PFSK-1 (cell line): ENCODE measurements at regions not wholly inside any gene's neighbourhood (a gene's known extent, or its start where the extent isn't known, plus 50 kb on each side); places are given as distances from the start of the nearest gene placed in this dataset.

ENCODE experiments used
- FOXP2 ChIP-seq: optimal IDR thresholded peaks from 2 replicates; pipeline ENCODE3; 2011; ENCODE audit warnings: borderline replicate concordance, control low read depth, inconsistent platforms; ENCODE audit not compliant: insufficient read depth; ENCODE audit errors: extremely low read length, extremely low read depth
- POLR2AphosphoS5 ChIP-seq: IDR thresholded peaks from 2 replicates; pipeline ENCODE4 v1.6.1; 2012; ENCODE audit warnings: low read depth, mild to moderate bottlenecking, control low read depth, low read length, moderate library complexity
- REST ChIP-seq, 2 experiments: IDR thresholded peaks; 2 replicates each; pipeline versions ENCODE4 v1.6.1 to v1.8.0; 2011 to 2012; ENCODE audit warnings: low read depth in 2 of 2, low read length in 2 of 2, control low read depth in 1 of 2, inconsistent platforms in 1 of 2, mild to moderate bottlenecking in 1 of 2, moderate library complexity in 1 of 2; ENCODE audit not compliant: insufficient read depth in 1 of 2
- SIN3A ChIP-seq: IDR thresholded peaks from 2 replicates; pipeline ENCODE4 v1.6.1; 2012; ENCODE audit warnings: mild to moderate bottlenecking, low read length, moderate library complexity, borderline replicate concordance; ENCODE audit not compliant: insufficient read depth
- TAF1 ChIP-seq: IDR thresholded peaks from 2 replicates; pipeline ENCODE4 v1.6.1; 2012; ENCODE audit warnings: low read length, control low read depth, borderline replicate concordance; ENCODE audit not compliant: insufficient read depth

GRCh38 chr6:126967296-126968005 lies 151.0 kb upstream of the RSPO3 start:
- TF ChIP-seq TAF1: no peak
- TF ChIP-seq POLR2AphosphoS5: no peak
- TF ChIP-seq FOXP2: no peak
- TF ChIP-seq SIN3A: no peak
- TF ChIP-seq REST (IDR thresholded peaks at IDR 0.05; ENCODE audit: insufficient read depth in 1 of 2, low read depth in 2 of 2, low read length in 2 of 2): no peak

GRCh38 chr6:126976253-126976797 lies 142.1 kb upstream of the RSPO3 start:
- TF ChIP-seq REST (IDR thresholded peaks at IDR 0.05; ENCODE audit: insufficient read depth in 1 of 2, low read depth in 2 of 2, low read length in 2 of 2): no peak
- TF ChIP-seq POLR2AphosphoS5: no peak
- TF ChIP-seq SIN3A: no peak

DNA sequence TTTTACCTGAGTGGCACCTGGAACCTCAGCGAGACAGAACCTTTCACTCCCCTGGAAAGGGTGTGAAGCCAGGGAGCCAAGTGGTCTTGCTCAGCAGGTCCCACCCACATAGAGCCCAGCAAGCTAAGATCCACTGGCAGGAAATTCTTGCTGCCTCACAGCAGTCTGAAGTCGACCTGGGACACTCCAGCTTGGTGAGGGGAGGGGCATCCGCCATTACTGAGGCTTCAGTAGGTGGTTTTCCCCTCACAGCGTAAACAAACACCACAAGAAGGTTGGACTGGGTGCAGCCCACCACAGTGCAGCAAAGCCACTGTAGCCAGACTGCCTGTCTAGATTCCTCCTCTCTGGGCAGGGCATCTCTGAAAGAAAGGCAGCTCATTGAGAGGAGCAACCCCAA lies 134.7 kb upstream of the RSPO3 start:
- no peak for TF ChIP-seq TAF1
- no peak for TF ChIP-seq SIN3A
- TF ChIP-seq REST (IDR thresholded peaks at IDR 0.05; ENCODE audit: insufficient read depth in 1 of 2, low read depth in 2 of 2, low read length in 2 of 2): no peak
- TF ChIP-seq FOXP2: no peak
- TF ChIP-seq POLR2AphosphoS5: no peak

GRCh38 chr6:127000631-127001030 lies 117.8 kb upstream of the RSPO3 start:
- TF ChIP-seq TAF1: no peak
- no peak for TF ChIP-seq SIN3A
- no peak for TF ChIP-seq POLR2AphosphoS5
- TF ChIP-seq FOXP2: no peak

GRCh38 chr6:127013865-127014264 lies 104.6 kb upstream of the RSPO3 start:
- TF ChIP-seq FOXP2 (no peak), SIN3A (no peak), TAF1 (no peak), POLR2AphosphoS5 (no peak), REST (IDR thresholded peaks at IDR 0.05; ENCODE audit: insufficient read depth in 1 of 2, low read depth in 2 of 2, low read length in 2 of 2) (no peak)
